AML-193 (cell line): ENCODE measurements at regions not wholly inside any gene's neighbourhood (a gene's known extent, or its start where the extent isn't known, plus 50 kb on each side); places are given as distances from the start of the nearest gene placed in this dataset.
A peak's percentile ranks its signal among the peaks of the same experiment; 100 is the strongest.

Experiments
- DNase-seq, 2 experiments: peaks; one replicate each; lab custom pipeline; 2025; lab: John Stamatoyannopoulos, UW

- DNase-seq = no peak
Observed at GRCh38 chr4:181488926-181489325, 754.3 kb upstream of the TENM3 start.

- DNase-seq = no peak
Observed at GRCh38 chr4:181498148-181498547, 745.1 kb upstream of the TENM3 start.

DNA sequence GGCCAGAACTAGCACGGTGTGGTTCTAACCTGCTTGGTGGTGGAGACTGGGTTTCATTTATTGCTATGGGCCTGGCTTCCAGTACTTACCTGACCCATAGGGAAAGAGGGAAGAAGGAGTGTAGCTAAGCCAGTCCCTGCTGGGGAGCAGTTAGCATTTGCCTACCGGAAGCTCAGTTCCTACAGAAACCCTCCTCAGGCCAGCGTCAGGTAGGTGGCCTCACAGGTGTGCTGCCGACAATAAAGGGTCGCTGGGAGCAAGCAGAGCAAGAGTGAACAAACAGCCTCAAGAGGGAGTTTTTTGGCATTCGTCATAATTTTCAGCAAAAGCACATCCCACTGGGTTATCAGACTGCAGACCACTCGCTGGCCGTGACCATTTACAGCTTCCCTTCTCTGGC lies 740.6 kb upstream of the TENM3 start:
- no peak for DNase-seq

- DNase-seq = no peak
Observed at GRCh38 chr4:181503687-181504390, 739.4 kb upstream of the TENM3 start.

GRCh38 chr4:181504924-181505323 lies 738.3 kb upstream of the TENM3 start:
- DNase-seq = no peak

DNA sequence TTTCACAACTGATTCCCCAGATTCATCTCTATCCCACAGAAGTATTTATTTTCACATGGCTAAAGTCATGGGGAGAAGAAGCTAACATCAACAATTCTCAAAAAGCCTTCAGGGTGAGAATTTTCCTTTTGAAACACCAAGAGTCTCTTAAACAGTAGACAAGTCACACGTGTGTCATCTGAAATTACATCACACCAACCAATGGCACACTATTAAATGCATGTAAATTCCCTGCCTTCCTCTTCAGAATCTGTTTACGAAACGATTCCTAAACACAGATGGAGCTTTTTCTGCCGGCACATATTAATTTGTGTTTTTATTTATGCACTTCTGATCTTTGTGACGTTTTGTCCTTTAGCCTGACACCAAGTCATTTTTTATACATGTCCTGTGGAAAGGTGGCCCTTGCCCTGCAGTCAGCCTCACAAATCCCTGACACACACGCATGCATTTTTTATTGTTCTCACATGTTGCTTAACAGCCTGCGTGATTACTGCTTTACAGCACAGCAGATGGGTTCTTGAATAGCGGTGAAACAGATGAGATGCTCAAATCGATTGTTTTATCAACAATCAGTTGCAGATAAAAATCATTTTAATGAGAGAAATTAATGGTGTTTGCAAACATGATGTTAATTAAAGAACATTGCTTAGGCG lies 735.9 kb upstream of the TENM3 start:
- DNase-seq = no peak

DNA sequence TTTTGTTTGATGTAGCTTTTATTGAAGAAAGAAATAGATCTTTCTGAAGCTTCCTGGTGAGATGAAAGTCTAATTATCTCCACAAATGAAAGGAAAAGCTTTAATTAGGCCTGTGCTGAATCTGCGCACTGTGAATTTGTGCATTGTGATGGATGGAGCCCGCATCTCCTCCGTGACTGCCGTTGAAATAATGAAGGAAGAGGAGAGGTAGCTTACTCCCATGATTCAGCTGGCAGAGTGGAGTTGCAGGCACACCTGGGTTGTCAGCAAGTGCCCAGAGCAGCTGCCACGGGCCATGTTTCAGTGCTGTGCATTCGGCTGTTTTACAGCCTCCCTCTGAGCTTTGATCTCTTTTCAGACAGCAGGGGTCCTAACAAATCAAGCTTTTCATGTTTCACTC lies 735.3 kb upstream of the TENM3 start:
- no peak for DNase-seq

- DNase-seq = no peak
Observed at GRCh38 chr4:181508601-181509000, 734.6 kb upstream of the TENM3 start.

DNA sequence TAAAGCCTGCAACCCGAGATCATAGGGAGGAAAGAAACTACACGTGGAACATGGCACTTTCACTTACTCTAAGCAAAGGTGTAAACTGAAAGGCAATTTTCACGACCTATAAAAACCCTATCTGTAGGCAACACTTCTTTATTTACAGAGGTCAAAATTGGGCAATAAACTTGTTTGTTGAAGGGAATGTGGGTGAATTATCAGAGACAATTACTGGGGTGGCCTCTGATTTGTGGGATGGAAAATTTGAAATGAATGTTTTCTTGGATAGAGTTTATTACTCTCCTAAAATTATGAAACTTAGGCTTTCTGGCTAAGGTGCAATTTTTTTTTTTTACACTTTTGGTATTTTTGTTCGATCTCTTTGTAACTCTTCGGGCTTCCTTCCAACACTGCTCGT lies 734.1 kb upstream of the TENM3 start:
- no peak for DNase-seq

DNA sequence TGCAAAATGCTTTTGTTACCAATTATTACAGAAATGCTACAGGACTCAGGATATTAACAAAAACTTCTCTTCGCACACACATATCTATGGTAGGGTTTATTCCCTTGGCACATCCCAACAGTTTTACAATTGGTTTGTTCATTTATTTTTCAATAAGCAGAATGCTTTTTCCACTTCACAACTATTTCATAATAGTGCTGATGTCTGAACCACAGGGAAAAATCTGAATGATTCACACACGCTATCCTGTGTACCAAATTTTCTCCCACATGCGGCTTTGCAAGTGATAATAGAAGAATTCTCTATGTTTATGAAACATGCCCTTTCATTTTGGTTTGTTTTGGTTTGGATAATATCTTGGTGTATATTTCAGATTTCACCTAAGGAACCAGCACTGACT lies 725.7 kb upstream of the TENM3 start:
- no peak for DNase-seq

GRCh38 chr4:181520790-181521189 lies 722.4 kb upstream of the TENM3 start:
- DNase-seq = no peak

DNA sequence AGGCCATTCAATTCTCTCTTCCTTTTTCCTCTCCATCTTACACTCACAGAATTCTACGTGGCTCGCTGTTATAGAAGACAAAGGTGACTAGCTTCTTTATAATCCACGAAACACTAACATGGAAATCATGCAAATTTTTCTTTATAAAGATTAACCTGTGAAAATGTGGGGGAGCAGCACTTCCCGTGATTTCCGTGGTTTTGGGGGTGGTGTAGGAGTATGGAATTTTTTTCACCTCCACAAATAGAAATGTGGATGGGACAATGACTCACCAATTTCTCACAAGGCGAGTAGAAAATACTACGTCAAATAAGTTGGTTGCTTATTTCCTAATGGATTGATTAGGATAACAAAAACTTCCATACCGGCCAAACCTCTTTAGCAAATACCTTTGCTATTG lies 719.2 kb upstream of the TENM3 start:
- no peak for DNase-seq

DNA sequence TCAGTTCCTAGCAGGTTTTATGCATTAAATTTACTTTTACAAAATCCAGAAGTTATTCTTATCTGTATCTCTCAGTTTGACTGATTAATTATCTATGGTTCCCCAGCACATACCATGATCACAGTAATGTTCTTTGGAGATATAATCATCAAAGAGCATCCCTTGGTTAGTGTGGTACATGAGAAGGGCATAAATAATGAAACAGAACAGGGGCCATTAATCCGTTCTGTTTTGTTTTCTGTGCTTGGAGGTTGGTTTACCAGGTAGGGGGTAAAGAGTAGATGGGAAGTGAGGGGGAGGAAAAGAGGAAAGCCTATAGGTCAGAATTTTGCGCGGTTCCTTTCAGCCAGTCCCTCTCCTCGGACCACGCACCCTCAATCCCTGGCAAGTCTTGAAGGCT lies 718.7 kb upstream of the TENM3 start:
- DNase-seq = no peak

- no peak for DNase-seq
Observed at GRCh38 chr4:181525634-181526033, 717.6 kb upstream of the TENM3 start.

- DNase-seq = peak; percentile 8 to 36
Observed at GRCh38 chr4:181528570-181529184, 714.5 kb upstream of the TENM3 start.

- no peak for DNase-seq
Observed at GRCh38 chr4:181529537-181529936, 713.7 kb upstream of the TENM3 start.

DNA sequence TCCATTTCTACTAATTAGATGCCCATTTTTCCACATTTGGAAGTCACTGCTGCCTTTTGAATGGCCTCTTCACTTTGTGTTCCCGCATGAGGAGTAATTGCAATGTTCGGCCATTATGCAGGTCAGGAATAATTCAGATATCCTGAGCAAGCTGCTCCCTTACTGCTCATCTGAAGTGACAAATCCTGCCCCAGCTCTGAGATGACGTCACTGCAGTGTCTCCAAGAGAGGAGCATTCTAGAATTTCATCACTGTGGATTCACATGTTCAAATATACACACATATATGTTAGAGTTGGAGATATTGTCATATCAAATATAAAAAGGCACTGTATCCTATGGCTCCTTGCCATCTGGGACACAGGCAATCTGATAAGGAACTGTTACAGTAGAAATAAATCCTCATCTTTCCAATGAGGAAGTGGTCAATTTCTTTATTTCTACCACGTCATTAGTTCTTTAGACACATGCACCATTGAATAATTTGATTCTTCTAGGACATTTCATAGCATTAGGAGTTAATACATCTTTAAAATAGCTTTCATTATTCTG lies 706.9 kb upstream of the TENM3 start:
- no peak for DNase-seq

DNA sequence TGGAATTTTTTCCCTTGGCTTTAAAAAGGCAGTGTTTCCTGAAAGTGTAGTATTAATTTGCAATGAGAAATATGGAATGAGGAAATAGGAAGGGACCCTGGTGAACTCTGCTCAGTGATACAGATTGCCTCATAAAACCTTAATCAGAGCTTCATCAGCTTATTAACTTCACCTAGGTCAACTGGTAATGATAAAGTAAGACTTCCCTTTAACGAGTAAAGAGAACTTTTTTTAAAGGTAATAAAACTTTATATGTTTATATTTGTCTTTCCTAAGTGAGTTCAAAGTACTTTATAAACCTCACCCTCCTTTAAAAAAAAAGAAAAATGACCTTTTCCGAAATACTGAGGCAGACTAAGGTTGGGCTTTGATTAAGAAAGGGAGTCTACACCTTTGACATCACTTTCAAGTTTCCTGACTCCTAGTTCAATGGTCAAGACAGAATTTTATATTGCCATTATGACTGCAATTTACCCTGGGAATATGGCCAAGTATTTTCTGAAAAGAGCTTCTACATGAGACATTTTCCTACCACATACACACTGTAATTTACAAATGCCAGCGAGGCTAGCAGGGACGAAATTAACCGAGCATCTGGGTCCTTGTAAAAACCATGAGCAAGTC lies 706.3 kb upstream of the TENM3 start:
- no peak for DNase-seq

DNA sequence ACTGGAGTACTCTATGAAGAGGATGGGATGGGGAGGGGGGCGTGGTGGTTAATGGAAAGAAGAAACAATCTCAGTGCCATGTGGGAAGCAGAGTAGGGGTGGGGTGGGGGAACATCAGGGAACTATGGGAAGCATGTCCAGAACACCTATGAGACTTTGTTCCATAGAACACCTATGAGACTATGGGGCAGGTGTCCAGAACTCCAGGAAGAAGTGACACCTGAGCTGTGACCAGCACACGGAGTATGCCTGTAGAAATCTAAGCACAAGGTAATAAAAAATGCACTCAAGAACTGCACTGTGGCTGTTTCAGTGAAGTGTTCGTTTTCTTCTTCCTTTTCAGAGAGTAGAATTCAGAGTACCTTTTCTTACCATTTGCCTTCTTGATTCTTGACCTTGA lies 704.8 kb upstream of the TENM3 start:
- DNase-seq = no peak

DNA sequence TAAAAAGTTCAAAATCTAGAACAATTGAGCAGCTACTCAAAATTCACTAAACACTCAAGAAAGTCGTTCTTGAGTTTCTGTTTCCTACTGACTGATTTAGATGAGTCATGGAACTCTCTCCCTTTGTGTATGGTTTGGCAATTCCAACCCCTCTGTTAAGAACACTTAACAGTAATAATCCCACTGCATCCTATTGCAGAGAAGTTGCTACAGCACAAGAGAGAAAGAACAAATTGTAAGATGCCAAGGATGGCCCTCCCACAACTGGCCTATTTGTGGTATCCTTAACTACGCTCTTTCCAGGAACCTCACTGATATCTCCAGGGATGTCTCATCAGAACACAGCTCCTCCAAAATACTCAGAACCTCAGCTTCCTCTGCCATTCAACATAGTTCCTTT lies 701.8 kb upstream of the TENM3 start:
- no peak for DNase-seq

- DNase-seq = no peak
Observed at GRCh38 chr4:181548873-181549575, 694.2 kb upstream of the TENM3 start.

- no peak for DNase-seq
Observed at GRCh38 chr4:181549576-181550188, 693.5 kb upstream of the TENM3 start.
